Endothelial cell of hepatic sinusoid (primary cell): ENCODE measurements at regions not wholly inside any gene's neighbourhood (a gene's known extent, or its start where the extent isn't known, plus 50 kb on each side); places are given as distances from the start of the nearest gene placed in this dataset.

Experiments used
- in situ Hi-C: cut with HindIII; loops from 2 replicates; pipeline ENCODE4 v1.10.0; 2017; ENCODE audit warnings: low sequenced_read_pairs

DNA sequence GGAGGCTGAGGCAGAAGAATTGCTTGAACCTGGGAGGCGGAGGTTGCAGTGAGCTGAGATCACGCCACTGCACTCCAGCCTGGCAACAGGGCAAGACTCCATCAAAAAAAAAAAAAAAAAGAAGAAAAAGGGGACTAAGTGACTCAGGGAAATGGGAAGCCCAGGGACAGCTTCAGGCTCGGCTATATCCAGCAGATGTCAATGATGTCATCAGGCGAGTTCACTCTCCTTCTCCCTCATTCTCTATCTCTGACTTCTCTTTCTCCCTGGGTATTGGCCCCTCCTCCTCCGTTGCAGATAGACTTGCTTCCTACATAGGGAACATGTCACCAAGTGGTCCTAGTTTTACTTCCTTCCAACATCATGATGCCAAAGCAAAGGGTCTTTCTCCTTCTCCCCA lies 316.8 kb downstream of the TFAP2C start:
- in situ Hi-C loops: no loop called here

- in situ Hi-C loops: no loop called here
These were observed 317.1 kb downstream of the BMP7 start for GRCh38 chr20:56949318-56949717.

DNA sequence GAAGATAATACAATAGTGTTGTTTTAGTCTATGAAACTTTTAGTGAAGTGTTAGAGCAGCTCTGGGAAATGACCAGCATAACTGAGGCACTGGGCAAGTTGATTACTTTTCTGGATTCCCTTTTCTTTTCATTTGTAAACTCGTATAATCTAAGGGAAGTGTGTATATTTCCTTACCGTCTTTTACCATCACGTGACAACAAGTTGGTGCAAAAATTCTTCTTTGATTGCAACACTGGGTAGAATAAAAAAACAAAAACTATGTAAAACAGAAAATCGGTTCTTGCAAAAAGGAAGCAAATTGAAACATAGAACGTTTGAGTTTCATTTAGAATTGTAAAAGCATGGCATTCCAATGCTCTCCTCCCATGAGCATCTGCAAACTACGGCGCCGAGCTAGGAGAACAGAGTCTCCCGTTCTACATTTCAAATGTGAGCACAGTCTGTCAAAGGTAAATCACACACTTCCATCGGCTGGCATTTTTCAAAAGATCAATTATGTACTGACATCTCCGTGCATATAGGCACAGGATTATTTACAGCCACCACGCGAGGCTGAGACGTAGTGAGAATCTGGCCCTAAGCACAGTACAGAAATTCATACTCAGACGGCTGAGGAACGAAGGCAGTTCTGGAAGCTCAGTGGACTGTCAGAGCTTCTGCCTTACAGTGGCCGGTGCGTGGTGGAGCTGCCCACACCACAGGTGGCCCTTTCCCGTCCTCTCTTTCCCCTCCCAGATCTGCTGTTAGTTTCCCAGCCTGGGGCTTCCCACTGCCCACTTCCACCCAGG lies 314.0 kb downstream of the BMP7 start:
- in situ Hi-C loops: no loop called here

- in situ Hi-C loops: no loop called here
These were observed 313.3 kb downstream of the BMP7 start for GRCh38 chr20:56953048-56953586.

DNA sequence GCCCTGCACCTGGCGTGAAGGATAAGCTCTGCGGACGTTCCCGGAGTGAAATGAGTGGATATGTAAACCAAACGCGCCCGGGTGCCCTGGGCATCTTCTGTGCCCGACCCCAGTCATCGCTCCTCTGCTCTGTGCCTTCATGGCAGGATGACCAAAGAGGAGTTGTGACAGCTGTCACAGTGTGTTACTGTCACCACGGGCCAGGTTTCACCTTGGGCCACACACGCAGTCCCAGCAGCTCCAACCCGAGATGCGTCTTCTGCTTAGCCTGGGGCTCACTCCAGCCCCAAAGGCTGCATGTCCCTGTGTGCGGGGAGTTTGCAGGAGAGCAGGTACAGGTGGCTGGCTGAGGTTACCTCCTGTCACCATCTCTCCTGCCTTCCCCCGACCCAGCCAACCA lies 311.6 kb downstream of the BMP7 start:
- in situ Hi-C loops: no loop called here

- in situ Hi-C loops: no loop called here
These were observed 310.8 kb downstream of the BMP7 start for GRCh38 chr20:56955680-56956079.

DNA sequence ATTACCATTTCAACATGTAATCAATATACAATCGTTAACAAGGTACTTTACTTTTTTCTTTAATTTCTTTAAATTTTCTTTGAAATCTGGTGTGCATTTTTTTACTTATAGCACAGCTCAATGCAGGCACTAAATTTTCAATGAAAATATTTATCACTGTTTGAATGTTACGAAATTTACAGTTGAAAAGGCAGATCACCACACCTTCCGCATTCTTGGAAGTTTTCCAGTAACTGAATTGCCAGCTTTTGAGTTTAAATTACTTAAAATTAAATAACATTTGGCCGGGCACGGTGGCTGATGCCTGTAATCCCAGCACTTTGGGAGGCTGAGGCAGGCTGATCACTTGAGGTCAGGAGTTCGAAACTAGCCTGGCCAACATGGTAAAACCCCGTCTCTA lies 309.9 kb downstream of the BMP7 start:
- in situ Hi-C loops: no loop called here

- in situ Hi-C loops: no loop called here
These were observed 308.5 kb downstream of the BMP7 start for GRCh38 chr20:56957737-56958553.

DNA sequence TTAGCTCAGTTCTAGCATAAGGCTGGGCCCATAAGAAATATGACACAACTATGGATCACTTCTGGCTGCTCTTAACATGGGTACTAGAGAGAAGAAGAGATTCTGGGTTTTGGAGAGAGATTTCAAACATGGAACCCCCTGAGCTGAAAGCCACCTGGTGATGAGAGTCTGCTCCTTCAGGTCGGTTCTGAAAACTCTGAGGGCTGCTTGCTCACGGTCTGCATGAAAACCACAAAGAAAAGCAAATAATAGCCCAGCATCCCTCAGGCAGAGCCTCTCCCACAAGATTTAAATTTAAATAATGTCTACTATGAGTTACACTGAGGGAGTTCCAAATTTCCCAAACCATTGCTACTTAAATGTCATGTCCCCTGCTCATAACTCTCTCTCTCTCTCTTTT lies 301.5 kb downstream of the BMP7 start:
- in situ Hi-C loops: no loop called here

- in situ Hi-C loops: no loop called here
These were observed 298.5 kb downstream of the BMP7 start for GRCh38 chr20:56967916-56968315.

DNA sequence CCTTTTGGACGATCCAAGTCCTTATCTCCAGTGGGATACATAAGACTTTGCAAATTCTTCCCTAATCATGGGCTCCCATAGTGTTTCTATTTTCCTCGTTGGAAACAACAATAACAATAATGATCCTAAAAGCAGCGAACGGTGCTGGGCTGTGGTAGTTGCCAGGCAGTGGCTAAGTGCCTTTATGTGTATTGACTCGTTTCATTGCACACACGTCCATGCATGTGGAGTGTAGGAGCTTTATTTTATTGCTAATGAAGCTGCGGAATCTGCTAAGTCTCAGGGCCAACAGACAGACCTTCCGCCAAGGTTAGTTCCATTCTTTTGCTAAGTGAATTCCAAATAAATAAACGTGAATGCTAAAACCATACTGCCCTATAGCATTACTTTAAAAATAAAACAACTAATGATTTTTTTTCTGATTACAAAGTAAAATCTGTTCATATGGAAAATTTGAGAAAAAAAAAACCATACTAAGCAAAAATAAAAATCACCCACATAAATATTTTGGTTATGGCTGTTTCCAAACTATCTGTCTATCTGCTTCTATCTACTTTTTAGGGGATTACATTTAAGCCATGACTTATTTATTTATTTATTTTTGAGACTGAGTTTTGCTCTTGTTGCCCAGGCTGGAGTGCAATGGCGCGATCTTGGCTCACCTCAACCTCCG lies 297.9 kb downstream of the BMP7 start:
- in situ Hi-C loops: no loop called here

DNA sequence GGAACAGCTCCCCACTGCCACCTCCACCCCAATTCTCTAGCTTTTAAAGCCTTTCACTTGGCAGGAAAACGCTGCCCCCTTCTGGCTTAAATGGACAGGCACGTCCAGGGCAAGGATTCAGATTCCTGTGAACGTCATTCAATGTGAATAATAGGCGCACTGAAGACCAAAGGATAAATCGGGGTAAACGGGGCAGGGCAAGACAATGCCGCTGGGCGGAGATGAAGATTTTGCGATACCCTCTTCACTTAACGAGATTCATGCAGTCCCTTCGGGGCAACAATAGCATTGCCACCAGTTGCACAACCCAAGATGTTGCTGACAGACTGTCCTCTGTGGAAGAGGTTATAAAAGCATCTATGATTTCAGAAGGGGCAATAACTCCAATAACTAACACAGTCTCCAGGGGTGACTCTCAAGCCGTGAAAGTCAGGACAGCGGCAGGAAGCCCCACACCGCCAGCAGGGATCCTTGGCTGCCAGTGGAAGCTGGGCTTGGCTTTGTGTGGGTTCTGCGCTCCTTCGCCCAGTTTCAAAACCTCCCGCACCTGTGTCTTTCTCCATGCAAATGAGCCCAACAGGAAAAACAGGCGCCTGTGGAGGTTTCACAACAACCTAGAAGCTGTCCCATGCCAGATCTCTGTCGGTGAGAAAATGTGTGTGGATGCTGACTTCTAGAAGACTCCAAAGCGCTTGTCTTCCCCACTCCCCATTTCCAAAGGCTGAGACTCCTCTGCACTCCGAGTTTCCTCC lies 291.8 kb downstream of the BMP7 start:
- in situ Hi-C loops: no loop called here

DNA sequence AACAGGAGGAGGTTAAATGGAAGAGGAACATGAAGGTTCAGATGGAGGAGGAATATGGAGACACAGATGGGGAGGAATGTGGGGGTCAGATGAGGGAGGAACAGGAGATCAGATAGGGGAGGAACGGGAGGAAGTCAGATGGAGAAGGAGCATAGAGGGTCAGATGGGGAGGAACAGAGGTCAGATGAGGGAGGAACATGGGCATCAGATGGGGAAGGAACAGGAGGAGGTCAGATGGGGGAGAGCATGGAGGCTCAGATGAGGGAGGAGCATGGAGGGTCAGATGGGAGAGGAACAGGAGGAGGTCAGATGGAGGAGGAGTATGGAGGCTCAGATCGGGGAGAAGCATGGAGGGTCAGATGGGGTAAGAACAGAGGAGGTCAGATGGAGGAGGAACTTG lies 290.6 kb downstream of the BMP7 start:
- in situ Hi-C loops: no loop called here

DNA sequence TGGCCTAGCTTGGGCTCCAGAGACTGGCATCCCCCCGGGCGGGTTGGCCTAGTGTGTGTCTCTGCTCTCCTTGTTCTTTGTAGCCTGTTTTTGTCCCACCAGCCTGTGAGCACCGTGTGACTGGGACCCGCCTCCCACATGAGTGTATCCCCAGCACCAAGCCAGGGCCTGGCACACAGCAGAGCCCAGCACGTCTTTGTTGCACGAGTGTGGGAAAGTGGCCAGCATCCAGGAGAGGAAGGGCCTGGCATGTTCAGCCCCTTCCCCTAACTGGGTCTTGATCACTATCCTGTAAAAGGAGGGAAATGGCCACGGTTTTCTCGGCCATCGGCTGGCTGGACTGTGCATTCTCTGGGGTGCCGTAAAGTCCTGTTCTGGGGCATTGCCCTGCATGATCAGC lies 290.1 kb downstream of the BMP7 start:
- in situ Hi-C loops: no loop called here

DNA sequence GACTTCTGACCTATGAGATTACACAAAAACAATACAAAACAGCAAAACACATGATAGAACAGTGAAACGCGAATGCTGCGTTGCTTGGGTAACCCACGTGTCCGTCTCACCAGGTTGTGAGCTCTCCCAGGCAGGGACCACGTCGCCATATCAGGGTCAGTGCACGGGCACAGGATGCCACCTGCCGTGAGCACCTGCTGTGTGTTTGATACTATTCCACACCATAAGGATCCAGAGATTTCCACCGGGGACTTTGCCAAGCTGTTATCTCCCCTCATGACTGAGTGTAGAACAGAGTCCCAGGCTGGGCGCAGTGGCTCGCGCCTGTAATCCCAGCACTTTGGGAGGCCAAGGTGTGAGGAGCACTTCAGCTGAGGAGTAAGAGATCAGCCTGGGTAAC lies 288.0 kb downstream of the BMP7 start:
- in situ Hi-C loops: no loop called here

DNA sequence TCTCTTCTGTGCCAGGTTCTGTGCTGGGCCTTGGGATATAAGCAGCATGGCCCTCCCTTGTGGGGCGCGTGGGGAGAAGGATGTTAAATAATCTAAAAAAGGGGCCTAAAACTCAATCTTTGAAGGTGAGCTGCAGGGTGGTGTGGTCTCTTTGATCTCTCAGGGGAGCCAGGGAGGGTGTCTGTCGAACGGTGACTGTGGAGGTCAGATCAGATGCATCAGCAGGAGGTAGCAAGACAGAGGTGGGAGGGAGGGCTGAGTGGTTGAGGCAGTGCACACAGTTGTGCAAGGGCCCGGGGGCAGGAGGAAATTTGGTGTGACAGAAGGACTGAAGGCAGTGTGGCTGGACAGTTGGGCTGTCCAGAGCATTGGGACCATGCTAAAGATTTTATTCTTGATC lies 287.3 kb downstream of the BMP7 start:
- in situ Hi-C loops: no loop called here

- in situ Hi-C loops: no loop called here
These were observed 285.1 kb downstream of the BMP7 start for GRCh38 chr20:56981301-56981700.

DNA sequence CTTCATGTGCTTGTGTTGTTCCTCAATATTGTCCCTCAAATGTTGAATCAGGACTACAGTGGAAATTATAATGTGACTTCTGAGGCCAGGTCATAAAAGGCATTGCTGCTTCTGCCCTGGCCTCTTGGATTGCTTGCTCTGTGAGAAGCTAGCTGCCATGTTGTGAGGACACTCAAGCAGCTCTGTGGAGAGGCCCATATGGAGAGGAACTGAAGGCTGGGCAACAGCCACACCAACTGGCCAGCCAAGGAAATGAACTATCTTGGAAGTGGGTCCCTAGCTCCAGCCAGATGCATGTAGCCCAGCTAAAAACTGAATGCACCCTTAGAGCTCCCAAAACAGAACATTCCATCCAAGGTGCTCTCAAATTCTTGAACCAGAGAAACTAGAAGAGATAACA lies 282.6 kb downstream of the BMP7 start:
- in situ Hi-C loops: no loop called here

DNA sequence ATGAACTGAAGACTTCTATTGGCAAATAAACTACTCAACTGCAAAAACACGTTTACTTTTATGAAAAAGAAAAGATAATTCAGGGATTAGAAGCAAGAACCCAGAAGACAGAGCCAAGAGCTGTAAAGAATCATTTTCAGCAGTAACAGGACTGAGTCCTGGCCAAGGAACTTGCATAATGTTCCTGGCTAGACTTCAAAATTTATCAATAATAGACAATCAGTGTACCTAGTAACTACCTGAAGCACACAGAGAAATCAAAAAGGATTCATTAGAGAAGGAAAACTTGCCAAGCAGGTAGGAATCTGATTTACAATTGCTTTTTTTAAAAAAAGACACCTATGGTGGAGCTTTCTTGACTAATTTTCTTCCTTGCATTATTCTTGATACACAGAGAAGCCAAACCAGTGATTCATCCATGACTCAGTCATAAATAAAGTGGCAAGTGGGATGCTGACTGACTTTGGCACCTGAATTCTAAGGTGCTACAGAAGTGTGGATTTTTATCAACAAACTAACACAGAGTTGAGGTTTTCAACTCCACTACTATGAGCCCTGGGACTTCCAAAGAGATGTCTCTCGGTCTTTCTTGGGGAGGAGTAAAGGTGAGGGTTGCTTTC lies 281.3 kb downstream of the BMP7 start:
- in situ Hi-C loops: no loop called here

DNA sequence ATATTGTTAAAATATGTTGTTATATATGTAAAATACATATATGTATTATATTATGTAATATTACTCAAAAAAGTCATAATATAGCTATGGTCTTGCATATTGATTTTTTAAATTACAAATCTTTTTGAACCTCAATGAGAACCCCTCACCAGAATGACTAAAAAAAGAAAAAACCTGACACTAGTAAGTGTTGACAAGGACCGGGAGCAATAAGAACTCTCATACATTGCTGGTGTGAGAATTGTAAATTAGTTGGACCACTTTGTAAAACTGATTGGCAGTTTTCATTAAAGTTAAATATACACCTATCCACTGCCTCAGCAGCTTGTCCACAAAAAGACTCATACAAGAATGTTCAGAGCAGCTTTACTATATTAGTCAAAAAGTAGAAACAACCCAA lies 280.0 kb downstream of the BMP7 start:
- in situ Hi-C loops: no loop called here
